PFSK-1 (cell line): ENCODE measurements at regions not wholly inside any gene's neighbourhood (a gene's known extent, or its start where the extent isn't known, plus 50 kb on each side); places are given as distances from the start of the nearest gene placed in this dataset.

Source experiments
- POLR2AphosphoS5 ChIP-seq: IDR thresholded peaks from 2 replicates; pipeline ENCODE4 v1.6.1; 2012; ENCODE audit warnings: low read depth, mild to moderate bottlenecking, control low read depth, low read length, moderate library complexity
- REST ChIP-seq, 2 experiments: IDR thresholded peaks; 2 replicates each; pipeline versions ENCODE4 v1.6.1 to v1.8.0; 2011 to 2012; ENCODE audit warnings: low read depth in 2 of 2, low read length in 2 of 2, control low read depth in 1 of 2, inconsistent platforms in 1 of 2, mild to moderate bottlenecking in 1 of 2, moderate library complexity in 1 of 2; ENCODE audit not compliant: insufficient read depth in 1 of 2

- no peak for TF ChIP-seq POLR2AphosphoS5
- TF ChIP-seq REST (IDR thresholded peaks at IDR 0.05; ENCODE audit: insufficient read depth in 1 of 2, low read depth in 2 of 2, low read length in 2 of 2), result no peak
These were observed 117.9 kb downstream of the CDC42EP3 start for GRCh38 chr2:37553411-37554154.
